ENCODE measurements at regions not wholly inside any gene's neighbourhood (a gene's known extent, or its start where the extent isn't known, plus 50 kb on each side); places are given as distances from the start of the nearest gene placed in this dataset.

- H3K36me3 ChIP-seq (ENCODE audit: control insufficient read depth, insufficient read depth, low read length): no peaks in the 10 kb centered on the region
- no peaks in the 10 kb centered on the region for H3K27me3 ChIP-seq (ENCODE audit: control insufficient read depth, insufficient read depth, low read length)
- no peak overlapping the region for H3K4me3 ChIP-seq (ENCODE audit: low read depth, low read length)
- no peak for DNase-seq (ENCODE audit: low read depth)
- no peak for TF ChIP-seq CTCF (IDR thresholded peaks at IDR 0.05; ENCODE audit: insufficient read depth, low read length, poor library complexity, severe bottlenecking)
Measured at GRCh38 chr20:48419173-48419572, 408.6 kb downstream of the PREX1 start.

GRCh38 chr20:48416002-48416401, 411.8 kb downstream of the PREX1 start:
- no peaks in the 10 kb centered on the region for H3K36me3 ChIP-seq (ENCODE audit: control insufficient read depth, insufficient read depth, low read length)
- no peak for TF ChIP-seq CTCF (IDR thresholded peaks at IDR 0.05; ENCODE audit: insufficient read depth, low read length, poor library complexity, severe bottlenecking)
- H3K27me3 ChIP-seq (ENCODE audit: control insufficient read depth, insufficient read depth, low read length): no peaks in the 10 kb centered on the region
- no peak for DNase-seq (ENCODE audit: low read depth)
- H3K4me3 ChIP-seq (ENCODE audit: low read depth, low read length): no peak overlapping the region

- no peak for DNase-seq (ENCODE audit: low read depth)
- H3K27me3 ChIP-seq (ENCODE audit: control insufficient read depth, insufficient read depth, low read length): no peaks in the 10 kb centered on the region
- TF ChIP-seq CTCF (IDR thresholded peaks at IDR 0.05; ENCODE audit: insufficient read depth, low read length, poor library complexity, severe bottlenecking): no peak
- no peaks in the 10 kb centered on the region for H3K36me3 ChIP-seq (ENCODE audit: control insufficient read depth, insufficient read depth, low read length)
- H3K4me3 ChIP-seq (ENCODE audit: low read depth, low read length): no peak overlapping the region
Measured at GRCh38 chr20:48414786-48415185, 413.0 kb downstream of the PREX1 start.

GRCh38 chr20:48411919-48412522, 415.8 kb downstream of the PREX1 start:
- DNase-seq (ENCODE audit: low read depth): no peak
- Histone ChIP-seq H3K27me3 (ENCODE audit: control insufficient read depth, insufficient read depth, low read length) (no peaks in the 10 kb centered on the region), H3K36me3 (ENCODE audit: control insufficient read depth, insufficient read depth, low read length) (no peaks in the 10 kb centered on the region), H3K4me3 (ENCODE audit: low read depth, low read length) (no peak overlapping the region)
- no peak for TF ChIP-seq CTCF (IDR thresholded peaks at IDR 0.05; ENCODE audit: insufficient read depth, low read length, poor library complexity, severe bottlenecking)

GRCh38 chr20:48411245-48411644, 416.6 kb downstream of the PREX1 start:
- TF ChIP-seq CTCF (IDR thresholded peaks at IDR 0.05; ENCODE audit: insufficient read depth, low read length, poor library complexity, severe bottlenecking): no peak
- H3K36me3 ChIP-seq (ENCODE audit: control insufficient read depth, insufficient read depth, low read length): no peaks in the 10 kb centered on the region
- no peak overlapping the region for H3K4me3 ChIP-seq (ENCODE audit: low read depth, low read length)
- DNase-seq (ENCODE audit: low read depth): no peak
- H3K27me3 ChIP-seq (ENCODE audit: control insufficient read depth, insufficient read depth, low read length): no peaks in the 10 kb centered on the region

GRCh38 chr20:48409055-48409615, 418.7 kb downstream of the PREX1 start:
- H3K4me3 ChIP-seq (ENCODE audit: low read depth, low read length): no peak overlapping the region
- H3K27me3 ChIP-seq (ENCODE audit: control insufficient read depth, insufficient read depth, low read length): no peaks in the 10 kb centered on the region
- H3K36me3 ChIP-seq (ENCODE audit: control insufficient read depth, insufficient read depth, low read length): no peaks in the 10 kb centered on the region
- no peak for TF ChIP-seq CTCF (IDR thresholded peaks at IDR 0.05; ENCODE audit: insufficient read depth, low read length, poor library complexity, severe bottlenecking)
- no peak for DNase-seq (ENCODE audit: low read depth)
